H1 (cell line): ENCODE measurements at regions not wholly inside any gene's neighbourhood (a gene's known extent, or its start where the extent isn't known, plus 50 kb on each side); places are given as distances from the start of the nearest gene placed in this dataset.
A peak's percentile ranks its signal among the peaks of the same experiment; 100 is the strongest.

Experiments
- CTCF ChIA-PET: fragments of 300-600 bp; sonication (Branson Sonifier 250); formaldehyde crosslinking; loops from one replicate; lab custom pipeline; 2021; ENCODE audit not compliant: partially characterized antibody; lab: Charles Lee
- POLR2A ChIA-PET: fragments of 300-600 bp; sonication (Branson Sonifier 250); formaldehyde crosslinking; loops from one replicate; lab custom pipeline; 2021; ENCODE audit warnings: inconsistent platforms; ENCODE audit not compliant: partially characterized antibody; lab: Charles Lee
- DNase-seq, 2 experiments: peaks; one replicate each; pipeline versions ENCODE4 v3.0.0 to v3.0.0-alpha.2; 2010 to 2022; ENCODE audit warnings: low spot score in 2 of 2, low read depth in 1 of 2, mixed read lengths in 1 of 2
- FAIRE-seq: peaks from 2 replicates; lab custom pipeline; 2011; peaks lifted over from hg19 to GRCh38; lab: Jason Lieb, UNC
- H2AFZ ChIP-seq: 2 replicates; pipeline ENCODE4 v1.8.1; 2012; ENCODE audit warnings: low read length, inconsistent platforms
- H2AK5ac ChIP-seq: 2 replicates; pipeline ENCODE4 v1.6.1; 2013; ENCODE audit warnings: low read depth, low read length
- H2BK120ac ChIP-seq: replicated peaks from 2 replicates; pipeline ENCODE3; 2013; ENCODE audit warnings: low read depth, low read length, inconsistent platforms
- H2BK12ac ChIP-seq: 2 replicates; pipeline ENCODE4 v1.6.1; 2013; ENCODE audit warnings: low read depth, low read length
- H2BK15ac ChIP-seq: 2 replicates; pipeline ENCODE4 v1.6.1; 2013; ENCODE audit warnings: low read length
- H2BK20ac ChIP-seq: 2 replicates; pipeline ENCODE4 v1.6.1; 2013; ENCODE audit warnings: low read length
- H2BK5ac ChIP-seq: 2 replicates; pipeline ENCODE4 v1.6.1; 2013; ENCODE audit warnings: low read depth, low read length
- H3K14ac ChIP-seq: 2 replicates; pipeline ENCODE4 v1.6.1; 2013; ENCODE audit warnings: inconsistent platforms; ENCODE audit not compliant: insufficient read length
- H3K18ac ChIP-seq: 2 replicates; pipeline ENCODE4 v1.6.1; 2013; ENCODE audit warnings: low read length; ENCODE audit errors: extremely low read depth
- H3K23ac ChIP-seq: 2 replicates; pipeline ENCODE4 v1.6.1; 2013; ENCODE audit warnings: inconsistent platforms; ENCODE audit not compliant: insufficient read length
- H3K23me2 ChIP-seq: 2 replicates; pipeline ENCODE4 v1.6.1; 2013; ENCODE audit warnings: low read depth, low read length
- H3K27ac ChIP-seq: 2 replicates; pipeline ENCODE4 v1.6.1; 2011; ENCODE audit warnings: low read depth, low read length, inconsistent platforms
- H3K27me3 ChIP-seq, 4 experiments: replicated peaks in 1 of 4; 1 replicate in 1 of 4; 2 replicates in 3 of 4; pipeline versions ENCODE4 v1.6.1 to v1.8.1; 2011 to 2013; ENCODE audit warnings: low read length in 3 of 4, mild to moderate bottlenecking in 3 of 4, inconsistent platforms in 2 of 4, mixed read lengths in 2 of 4, moderate library complexity in 1 of 4; ENCODE audit not compliant: control insufficient read depth in 3 of 4, insufficient read depth in 3 of 4; ENCODE audit errors: extremely low read depth in 1 of 4
- H3K36me3 ChIP-seq, 4 experiments: 2 replicates each; pipeline versions ENCODE4 v1.6.1 to v1.8.1; 2011 to 2013; ENCODE audit warnings: mild to moderate bottlenecking in 4 of 4, low read length in 3 of 4, moderate library complexity in 2 of 4, control low read depth in 1 of 4, inconsistent platforms in 1 of 4; ENCODE audit not compliant: insufficient read depth in 4 of 4, control insufficient read depth in 2 of 4
- H3K4ac ChIP-seq: replicated peaks from 2 replicates; pipeline ENCODE3; 2013; ENCODE audit warnings: low read length, low read depth, mixed read lengths, inconsistent platforms; ENCODE audit not compliant: insufficient read length
- H3K4me1 ChIP-seq, 4 experiments: replicated peaks in 1 of 4; 1 replicate in 1 of 4; 2 replicates in 3 of 4; pipeline versions ENCODE4 v1.6.1 to v1.8.1; 2011 to 2013; ENCODE audit warnings: low read length in 3 of 4, inconsistent platforms in 2 of 4, mixed read lengths in 1 of 4; ENCODE audit not compliant: insufficient read depth in 4 of 4, control insufficient read depth in 3 of 4
- H3K4me2 ChIP-seq, 2 experiments: 2 replicates each; pipeline versions ENCODE4 v1.6.1 to v1.8.1; 2011 to 2013; ENCODE audit warnings: low read depth in 2 of 2, low read length in 2 of 2, control low read depth in 1 of 2, inconsistent platforms in 1 of 2, mild to moderate bottlenecking in 1 of 2; ENCODE audit not compliant: insufficient read depth in 1 of 2
- H3K4me3 ChIP-seq, 4 experiments: fragments of 200-600, 300-600 bp in 1 of 4; sonication (generic), shearing (Covaris generic), sonication (Bioruptor Twin) in 1 of 4; 2 replicates each; pipeline versions ENCODE4 v1.5.1 to v1.8.1; 2011 to 2016; ENCODE audit warnings: low read length in 4 of 4, low read depth in 3 of 4, control low read depth in 2 of 4, inconsistent platforms in 2 of 4, mild to moderate bottlenecking in 2 of 4, mixed read lengths in 1 of 4, moderate library complexity in 1 of 4; ENCODE audit not compliant: insufficient read depth in 2 of 4; ENCODE audit errors: extremely low read depth in 1 of 4
- H3K56ac ChIP-seq: replicated peaks from 2 replicates; pipeline ENCODE3; 2013; ENCODE audit warnings: low read depth, mild to moderate bottlenecking, mixed read lengths, low read length, inconsistent platforms; ENCODE audit not compliant: insufficient read length
- H3K79me1 ChIP-seq: 2 replicates; pipeline ENCODE4 v1.6.1; 2013; ENCODE audit warnings: low read depth, low read length, control low read depth
- H3K79me2 ChIP-seq, 2 experiments: 2 replicates each; pipeline versions ENCODE4 v1.6.1 to v1.8.1; 2012 to 2013; ENCODE audit warnings: low read length in 2 of 2, mild to moderate bottlenecking in 2 of 2, inconsistent platforms in 1 of 2; ENCODE audit not compliant: insufficient read depth in 2 of 2, control insufficient read depth in 1 of 2
- H3K9ac ChIP-seq, 4 experiments: replicated peaks in 1 of 4; 1 replicate in 1 of 4; 2 replicates in 3 of 4; pipeline versions ENCODE4 v1.6.1 to v1.8.1; 2011 to 2013; ENCODE audit warnings: low read depth in 3 of 4, low read length in 3 of 4, control low read depth in 2 of 4, mild to moderate bottlenecking in 2 of 4, moderate library complexity in 2 of 4, inconsistent platforms in 1 of 4; ENCODE audit errors: extremely low read depth in 1 of 4
- H3K9me3 ChIP-seq, 2 experiments: 2 replicates each; pipeline versions ENCODE4 v1.6.1 to v1.8.1; 2012 to 2013; ENCODE audit warnings: mild to moderate bottlenecking in 2 of 2, moderate library complexity in 2 of 2, control low read depth in 1 of 2, inconsistent platforms in 1 of 2, low read depth in 1 of 2, low read length in 1 of 2, mixed read lengths in 1 of 2; ENCODE audit not compliant: insufficient read depth in 2 of 2
- H4K20me1 ChIP-seq, 2 experiments: replicated peaks in 1 of 2; 2 replicates each; pipeline versions ENCODE3 to v1.8.1; 2011 to 2013; ENCODE audit warnings: inconsistent platforms in 2 of 2, low read length in 2 of 2, mild to moderate bottlenecking in 1 of 2; ENCODE audit not compliant: insufficient read depth in 2 of 2, control insufficient read depth in 1 of 2
- H4K5ac ChIP-seq: 2 replicates; pipeline ENCODE4 v1.6.1; 2013; ENCODE audit warnings: low read length, low read depth, mixed read lengths, inconsistent platforms; ENCODE audit not compliant: insufficient read length
- H4K8ac ChIP-seq: 2 replicates; pipeline ENCODE4 v1.8.0; 2013; ENCODE audit warnings: mild to moderate bottlenecking, moderate library complexity, low read length, inconsistent platforms; ENCODE audit not compliant: insufficient read depth; ENCODE audit errors: extremely low read depth
- H4K91ac ChIP-seq: replicated peaks from 2 replicates; pipeline ENCODE3; 2013; ENCODE audit warnings: low read length, mixed read lengths, inconsistent platforms; ENCODE audit not compliant: insufficient read length
- RAD21 ChIP-seq, 2 experiments: IDR thresholded peaks in 1 of 2; conservative IDR thresholded peaks in 1 of 2; 2 replicates each; pipeline ENCODE4 v1.6.1; 2011; ENCODE audit warnings: low read depth in 2 of 2, low read length in 2 of 2, improper control_type of control experiment in 1 of 2, inconsistent platforms in 1 of 2, mild to moderate bottlenecking in 1 of 2, moderate library complexity in 1 of 2
- WGBS, 2 experiments: shearing (Covaris generic) in 1 of 2; methylation state at CpG; one replicate each; pipeline versions ENCODE4 v1.1.6 to v1.1.7; 2013 to 2015; ENCODE audit warnings: low lambda C conversion rate in 2 of 2, mixed read lengths in 2 of 2, inconsistent platforms in 1 of 2, low coverage in 1 of 2, missing lambda C conversion rate in 1 of 2; ENCODE audit not compliant: insufficient replicate concordance in 2 of 2, insufficient coverage in 1 of 2, insufficient read length in 1 of 2; ENCODE audit errors: extremely low coverage in 1 of 2, missing lambda C conversion rate in 1 of 2; 5-methylcytosine and 5-hydroxymethylcytosine counted together

DNA sequence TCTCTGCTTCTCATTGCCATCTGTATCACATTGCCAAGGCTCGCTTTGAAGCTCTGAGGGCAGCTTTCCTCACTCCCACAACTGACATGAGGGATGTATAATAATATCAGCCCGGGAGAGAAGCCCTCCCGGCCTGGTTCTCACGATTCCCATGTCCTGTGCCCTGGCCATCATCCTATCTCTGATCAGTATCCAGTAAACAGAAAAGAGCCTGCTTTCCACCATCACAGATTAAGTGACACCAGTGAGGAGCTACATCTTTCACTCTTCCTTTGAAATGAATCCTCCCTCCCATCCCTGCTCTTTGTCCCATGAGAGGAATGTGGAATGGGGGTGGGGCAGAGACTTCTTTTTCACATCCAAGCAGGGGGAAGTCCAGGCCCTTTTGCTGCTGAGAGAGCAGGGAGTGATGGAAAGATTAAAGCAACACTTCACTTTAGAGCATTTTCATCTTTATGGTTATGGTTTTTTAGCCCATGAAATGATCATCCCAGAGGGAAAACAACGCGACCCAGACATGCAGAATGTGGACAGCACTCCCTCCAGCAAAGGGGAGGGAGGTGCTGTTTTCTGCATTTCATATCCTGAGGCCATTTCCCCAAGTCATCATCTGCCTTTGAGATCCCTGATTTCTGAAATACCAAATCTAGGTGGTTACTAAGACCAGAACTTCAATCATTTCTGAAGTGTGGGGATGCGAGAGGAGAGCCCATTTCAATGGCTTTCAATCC is 84.6 kb upstream of the LYZL1 start:
- DNase-seq (no peak), FAIRE-seq (peak; percentile 57)
- 78% methylated on average over 7 of the region's 7 CpGs; no CpG with 5 or more reads in 1 of the 2 experiments for WGBS, 2 experiments
- no peaks in the 10 kb centered on the region for H3K79me2 ChIP-seq
- H2BK15ac ChIP-seq, result no peak overlapping the region
- CTCF ChIA-PET, result interaction anchor here (0.8 to 1.5 kb wide), 6 partner anchors 11 to 104 kb away, joined by 3 to 5 read pairs (median 4); no protein-coding TSS in a partner anchor
- no peaks in the 10 kb centered on the region for H3K23me2 ChIP-seq
- H4K20me1 ChIP-seq, result no peaks in the 10 kb centered on the region
- peak overlapping the region in 1 of 2 experiments; percentile 27; a peak in 1 of 4 replicates for H3K4me2 ChIP-seq
- no peak overlapping the region for H3K27ac ChIP-seq
- H2BK12ac ChIP-seq, result peak overlapping the region; percentile 91
- no peak overlapping the region; the same call in none of the 2 replicates for H4K8ac ChIP-seq
- no peak overlapping the region for H3K4ac ChIP-seq
- H3K79me1 ChIP-seq, result no peaks in the 10 kb centered on the region
- no peak overlapping the region for H3K4me3 ChIP-seq
- no peak overlapping the region; the same call in none of the 2 replicates for H3K18ac ChIP-seq
- peak overlapping the region; percentile 83 for H2AFZ ChIP-seq
- POLR2A ChIA-PET, result interaction anchor here (1.2 kb wide), 2 partner anchors 8 to 18 kb away, joined by 3 to 4 read pairs; no protein-coding TSS in a partner anchor
- H3K56ac ChIP-seq, result no peak overlapping the region
- no peak overlapping the region for H4K5ac ChIP-seq
- H3K14ac ChIP-seq, result no peak overlapping the region
- H2BK5ac ChIP-seq, result peak overlapping the region; percentile 73
- no peak overlapping the region for H3K9ac ChIP-seq
- H3K9me3 ChIP-seq, result no peaks in the 10 kb centered on the region
- H3K36me3 ChIP-seq, result no peaks in the 10 kb centered on the region
- H3K23ac ChIP-seq, result no peak overlapping the region
- H3K27me3 ChIP-seq, result no peaks in the 10 kb centered on the region
- peak overlapping the region; percentile 77; the same call in 1 of the 2 replicates for H2BK20ac ChIP-seq
- peak overlapping the region; percentile 37 for H2BK120ac ChIP-seq
- H2AK5ac ChIP-seq, result no peak overlapping the region
- H4K91ac ChIP-seq, result peak overlapping the region; percentile 87
- peaks cover 3 to 11% (median 8%) of the 10 kb centered on the region in 4 experiments; a peak in 5 of 7 replicates for H3K4me1 ChIP-seq
- TF ChIP-seq RAD21 (IDR thresholded peaks at IDR 0.05 in 1 of 2, conservative IDR thresholded peaks at IDR 0.05 in 1 of 2; ENCODE audit: low read depth in 2 of 2, low read length in 2 of 2), result no peak
